UCSD-AML1 (cell line): ENCODE measurements at regions not wholly inside any gene's neighbourhood (a gene's known extent, or its start where the extent isn't known, plus 50 kb on each side); places are given as distances from the start of the nearest gene placed in this dataset.

Experiments used
- DNase-seq: peaks from one replicate; lab custom pipeline; 2025; ENCODE audit not compliant: unreplicated experiment; lab: John Stamatoyannopoulos, UW

DNA sequence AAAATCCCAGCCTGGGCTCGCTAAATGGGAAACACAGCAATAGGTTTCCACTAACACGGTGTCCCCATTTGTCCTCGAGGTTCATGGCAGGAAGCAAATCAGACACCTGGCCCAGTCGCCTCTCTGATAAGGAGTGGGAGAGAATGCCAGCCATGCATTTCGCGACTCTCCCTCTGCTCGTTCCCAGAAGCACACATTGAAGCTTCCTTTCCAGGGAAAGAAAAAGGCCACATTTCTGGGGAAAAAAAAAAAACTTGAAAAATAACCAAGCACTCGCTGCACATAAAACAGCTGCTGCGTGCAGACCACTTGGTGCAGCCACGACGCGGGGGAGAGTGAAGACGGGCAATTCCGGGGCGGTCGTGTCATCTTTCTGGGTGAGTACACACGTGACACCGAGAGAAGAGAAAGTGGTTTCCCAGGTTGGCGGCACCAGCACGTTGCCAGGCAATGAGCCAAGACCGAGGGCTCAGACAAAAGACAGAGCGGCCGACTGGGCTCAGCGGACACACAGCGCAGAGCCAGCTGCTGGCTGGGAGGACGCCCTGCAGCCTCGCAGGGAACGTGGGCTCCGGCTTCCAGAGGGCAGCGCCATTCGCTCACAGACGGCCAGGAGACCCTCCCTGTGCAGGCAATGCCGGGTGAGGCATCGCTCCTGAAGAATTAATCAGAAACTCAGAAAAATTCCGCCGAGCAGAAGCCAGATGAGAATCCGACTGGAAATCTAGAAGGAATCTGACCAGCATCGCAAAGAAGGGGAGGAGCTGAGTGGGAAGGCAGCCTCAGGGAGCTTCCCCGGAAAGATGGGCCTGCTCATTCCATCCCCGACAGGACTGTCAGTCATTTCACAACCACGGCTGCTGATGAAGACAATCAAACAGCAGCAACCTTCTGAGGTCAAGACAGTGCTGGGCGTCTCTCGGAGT is 83.2 kb upstream of the IRS2 start:
- no peak for DNase-seq

DNA sequence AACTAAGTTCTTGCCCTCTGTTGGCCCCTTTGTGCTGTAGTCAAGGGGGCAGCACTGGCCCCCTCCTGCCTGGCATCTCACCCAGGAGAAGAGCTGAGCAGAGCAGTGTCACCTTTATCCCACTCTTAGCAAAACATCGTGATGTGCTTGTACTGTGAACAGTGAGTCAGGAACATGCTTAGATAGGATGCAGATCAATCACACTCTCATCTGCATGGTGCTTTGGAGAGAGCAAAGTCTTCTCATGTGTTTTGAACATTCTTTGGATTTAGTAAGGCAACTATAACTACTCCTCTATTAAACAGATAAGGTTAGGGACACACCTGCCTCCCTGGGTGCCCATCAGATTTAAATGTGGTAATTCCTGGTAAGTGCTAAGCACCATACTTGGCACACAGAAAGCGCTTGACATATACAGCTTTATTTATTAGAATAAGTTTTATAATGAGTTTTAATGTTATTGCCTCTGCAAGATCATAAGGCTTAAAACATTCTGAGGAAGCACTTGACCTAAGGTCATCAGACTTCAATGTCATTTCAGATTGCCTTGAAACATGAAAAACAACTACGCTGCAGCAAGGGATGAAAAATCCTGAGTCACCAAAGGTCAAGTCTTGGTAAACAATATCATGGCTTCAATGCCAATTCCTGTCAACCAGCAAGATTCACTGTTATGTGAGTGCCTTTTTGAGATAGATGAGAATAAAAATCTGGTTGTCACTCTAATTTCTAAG is 82.4 kb upstream of the IRS2 start:
- DNase-seq: no peak

DNA sequence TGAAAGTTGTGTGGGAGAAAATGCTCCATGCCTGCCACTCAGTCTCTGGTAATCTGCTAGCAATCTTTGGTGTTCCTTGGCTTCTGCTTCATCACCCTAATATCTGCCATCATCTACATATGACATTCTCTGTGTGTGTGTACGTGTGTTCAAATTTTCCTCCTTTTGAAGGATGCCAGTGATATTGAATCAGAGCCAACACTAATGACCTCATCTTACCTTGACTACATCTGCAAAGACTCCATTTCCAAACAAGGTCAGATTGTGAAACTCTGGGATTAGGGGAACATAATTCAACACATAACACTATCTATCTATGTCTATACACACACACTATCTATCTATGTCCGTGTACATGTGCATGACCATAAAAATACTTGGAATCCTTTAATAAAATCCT is 81.4 kb upstream of the IRS2 start:
- DNase-seq: no peak

DNA sequence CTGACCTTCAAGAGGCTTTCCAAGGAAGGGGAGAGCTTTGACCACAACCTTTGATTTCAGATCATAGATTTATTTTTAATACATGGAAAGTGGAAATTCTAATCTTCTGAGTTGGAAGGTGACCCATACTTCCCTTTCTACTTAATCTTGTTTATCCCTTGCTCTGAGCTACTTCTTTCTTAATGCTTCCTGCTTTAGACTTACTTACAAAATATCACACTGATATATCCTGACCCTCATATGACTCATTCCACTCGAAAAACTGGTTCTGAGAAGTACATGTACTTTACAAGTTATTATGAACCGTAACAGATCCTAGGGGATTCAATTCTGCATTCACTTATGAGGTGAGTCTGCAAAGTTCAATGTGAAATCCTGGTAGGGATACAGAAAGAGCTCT is 76.2 kb upstream of the IRS2 start:
- no peak for DNase-seq

DNA sequence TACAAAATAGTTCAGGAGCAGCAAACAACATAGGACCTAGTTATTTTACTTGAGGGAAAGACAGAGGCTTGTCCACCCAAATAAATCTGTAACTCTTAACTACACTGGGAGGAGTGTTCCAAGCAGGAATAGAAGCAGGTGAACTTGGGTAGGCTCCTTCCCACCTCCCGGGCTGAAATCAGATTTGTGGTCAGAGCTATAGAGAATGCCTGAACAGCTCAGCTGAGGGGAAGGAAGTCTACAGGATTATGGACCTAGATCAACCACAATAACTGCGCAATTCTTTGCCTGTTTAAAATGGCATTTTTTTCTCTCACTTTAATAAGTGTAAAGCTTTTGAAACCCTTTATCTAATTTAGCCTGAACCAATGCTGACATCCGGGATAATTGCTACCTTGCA is 73.5 kb upstream of the IRS2 start:
- DNase-seq: no peak

DNA sequence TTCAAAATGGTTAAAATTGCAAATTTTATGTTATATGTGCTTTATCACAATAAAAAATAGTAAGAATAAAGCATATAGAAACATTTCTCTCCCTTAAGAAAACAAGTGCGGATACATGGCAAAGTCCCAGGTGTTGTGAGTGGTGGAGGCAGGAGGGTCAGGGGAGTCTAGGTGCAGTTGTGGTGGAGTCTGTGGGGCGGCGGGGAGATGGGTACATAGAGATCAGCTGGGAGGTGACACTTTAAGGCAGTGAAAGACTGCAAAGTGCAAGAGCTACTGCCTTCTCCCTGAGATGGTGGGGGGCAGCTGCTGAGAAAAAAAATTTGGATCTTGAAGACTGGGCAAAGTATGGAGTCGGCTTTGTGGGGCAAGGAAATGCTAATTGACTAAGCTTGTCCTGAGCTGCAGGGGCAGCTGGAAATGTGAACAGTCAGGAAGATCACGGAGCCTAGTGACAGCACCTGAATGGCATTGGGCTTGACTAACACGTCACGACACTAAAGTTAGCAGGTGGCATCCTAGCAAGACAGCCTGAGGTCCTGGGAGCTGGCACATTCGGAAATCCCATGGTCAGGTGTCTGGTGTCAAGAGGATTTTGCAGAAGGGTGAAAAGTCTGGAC is 72.9 kb upstream of the IRS2 start:
- no peak for DNase-seq

DNA sequence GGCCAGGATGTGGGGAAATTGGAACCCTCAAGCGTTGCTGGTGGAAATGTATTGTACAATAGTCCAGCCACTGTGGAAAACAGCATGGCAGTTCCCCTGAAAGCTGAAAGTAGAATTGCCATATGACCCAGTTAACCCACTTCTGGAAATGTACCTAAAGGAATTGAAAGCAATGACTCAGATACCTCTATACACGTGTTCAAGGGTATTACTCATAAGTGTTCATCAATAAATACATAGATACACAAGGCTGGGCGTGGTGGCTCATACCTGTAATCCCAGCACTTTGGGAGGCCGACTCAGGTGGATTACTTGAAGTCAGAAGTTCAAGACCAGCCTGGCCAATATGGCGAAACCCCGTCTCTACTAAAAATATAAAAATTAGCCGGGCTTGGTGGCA is 71.9 kb upstream of the IRS2 start:
- no peak for DNase-seq

DNA sequence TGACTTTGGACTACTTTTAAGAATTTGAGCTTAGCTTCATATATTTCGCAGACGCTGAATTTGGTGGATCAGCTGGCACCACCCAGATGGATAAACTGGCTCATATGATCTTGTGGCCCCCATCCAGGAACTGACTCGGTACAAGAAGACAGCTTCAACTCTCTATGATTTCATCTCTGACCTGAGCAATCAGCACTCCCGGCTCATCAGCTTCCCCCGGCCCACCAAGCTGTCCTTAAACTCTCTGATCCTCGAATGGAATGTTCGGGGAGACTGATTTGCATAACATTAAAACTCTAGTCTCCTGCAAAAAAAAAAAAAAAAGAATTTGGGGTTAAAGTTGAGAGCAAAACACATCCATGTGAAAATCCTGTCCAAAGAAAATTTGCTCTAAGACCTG is 71.4 kb upstream of the IRS2 start:
- no peak for DNase-seq

DNA sequence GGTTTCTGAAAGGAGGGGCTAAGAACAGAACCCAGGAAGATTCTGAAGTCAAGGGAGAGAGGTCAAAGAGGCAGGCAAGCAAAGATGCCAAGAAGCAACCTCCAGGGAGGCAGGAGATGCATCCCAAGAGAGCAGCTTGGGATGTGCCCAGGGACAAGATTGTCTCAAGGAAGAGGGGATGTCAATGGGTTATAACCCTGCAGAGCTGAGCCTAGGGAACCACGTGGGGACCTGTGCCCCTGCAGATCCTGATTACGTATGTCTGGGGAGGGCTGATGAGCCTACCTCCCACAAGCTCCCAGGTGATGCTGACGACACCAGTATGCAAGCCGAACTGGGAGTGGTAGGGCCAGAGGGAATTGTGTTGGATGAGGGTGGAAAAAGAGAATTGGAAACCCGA is 70.9 kb upstream of the IRS2 start:
- no peak for DNase-seq

DNA sequence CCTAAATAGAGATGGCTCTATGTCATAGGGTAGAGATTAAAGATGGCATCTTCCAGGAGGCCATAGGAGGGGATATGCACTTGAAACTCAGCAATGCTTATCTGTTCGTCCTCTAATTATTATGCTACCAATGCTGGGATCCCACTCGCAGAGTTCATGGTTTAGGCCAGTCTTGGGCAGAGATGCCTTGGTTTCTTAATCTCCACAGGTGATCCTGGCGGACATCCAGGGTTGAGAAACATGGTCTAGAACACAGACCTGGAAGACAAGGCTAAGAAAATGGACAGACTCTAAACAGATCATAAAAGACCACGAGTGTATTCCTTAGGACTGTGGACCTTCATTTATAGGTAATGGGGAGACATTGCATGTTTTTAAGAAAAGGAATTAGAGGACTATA is 70.0 kb upstream of the IRS2 start:
- no peak for DNase-seq

DNA sequence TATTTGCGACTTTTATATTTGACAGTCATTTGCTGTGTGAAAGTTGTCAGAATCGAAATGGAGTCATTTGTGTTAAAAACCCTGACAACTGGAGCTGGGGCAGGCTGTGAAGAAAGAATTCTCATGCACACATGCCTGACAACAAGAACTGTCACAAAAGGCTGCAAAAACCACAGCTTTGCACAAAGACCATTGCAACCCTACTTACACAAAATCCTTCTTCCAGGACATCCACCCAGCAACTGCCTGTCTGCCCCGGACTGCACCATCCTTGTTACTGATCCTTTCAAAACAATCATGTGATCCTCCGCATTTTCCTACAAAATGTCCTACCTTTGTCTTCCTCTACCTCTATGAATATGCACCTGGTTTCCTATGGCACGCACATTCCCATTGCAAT is 66.8 kb upstream of the IRS2 start:
- DNase-seq: no peak

DNA sequence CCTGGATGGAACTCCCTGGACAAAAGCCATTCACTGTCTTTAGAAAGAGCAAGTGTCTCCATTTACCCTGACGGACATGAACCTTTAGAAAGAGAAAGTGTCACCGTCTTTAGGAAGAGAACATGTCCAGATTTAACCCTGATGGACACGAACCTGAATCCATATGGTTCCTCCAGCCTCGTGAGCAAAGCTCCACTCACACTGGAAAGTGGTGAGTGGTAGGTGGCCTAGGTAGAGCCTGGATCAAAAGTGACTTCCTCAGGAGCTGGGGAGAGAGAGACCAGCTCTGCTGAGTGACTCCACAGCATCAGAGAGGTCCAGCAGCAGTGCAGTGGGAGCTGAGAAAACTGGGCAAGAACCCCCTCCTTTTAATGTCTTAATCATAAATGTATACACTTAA is 59.8 kb upstream of the IRS2 start:
- no peak for DNase-seq

DNA sequence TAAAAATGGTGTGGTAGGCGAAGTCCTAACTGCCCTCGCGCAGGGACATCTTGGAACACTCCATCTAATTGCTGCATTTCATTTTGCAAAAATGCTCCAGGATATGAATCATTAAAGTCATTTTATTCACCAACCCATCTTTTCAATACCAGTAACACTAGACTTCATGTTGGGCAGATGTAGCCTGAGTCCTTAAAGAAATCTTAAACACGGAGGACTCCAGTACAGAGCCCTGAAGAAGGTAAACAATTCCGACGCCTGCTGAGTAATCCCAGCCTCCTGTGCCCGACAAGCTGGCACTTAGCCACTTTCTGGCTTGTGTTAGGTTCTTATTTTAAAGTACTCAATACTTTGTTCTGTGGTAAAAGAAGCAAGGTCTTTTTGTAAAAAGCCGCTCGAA is 58.0 kb upstream of the IRS2 start:
- DNase-seq: no peak

DNA sequence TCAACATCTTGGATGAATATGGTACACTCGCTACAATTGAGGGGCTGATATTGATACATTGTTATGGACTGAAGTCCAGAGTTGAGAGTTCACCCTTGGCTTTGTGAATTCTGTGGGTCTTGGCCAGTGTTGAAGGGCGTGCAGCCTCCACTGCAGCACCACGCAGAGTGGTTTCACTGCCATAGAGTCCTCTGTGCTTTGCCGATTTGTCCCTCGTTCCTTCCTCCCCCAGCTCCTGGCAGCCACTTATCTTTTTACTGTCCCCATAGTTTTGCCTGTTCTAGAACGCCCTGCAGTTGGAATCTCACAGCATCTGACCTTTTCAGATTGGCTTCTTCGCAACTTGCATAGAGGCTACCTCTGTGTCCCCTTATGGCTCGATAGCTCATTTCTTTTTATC is 57.3 kb upstream of the IRS2 start:
- no peak for DNase-seq

DNA sequence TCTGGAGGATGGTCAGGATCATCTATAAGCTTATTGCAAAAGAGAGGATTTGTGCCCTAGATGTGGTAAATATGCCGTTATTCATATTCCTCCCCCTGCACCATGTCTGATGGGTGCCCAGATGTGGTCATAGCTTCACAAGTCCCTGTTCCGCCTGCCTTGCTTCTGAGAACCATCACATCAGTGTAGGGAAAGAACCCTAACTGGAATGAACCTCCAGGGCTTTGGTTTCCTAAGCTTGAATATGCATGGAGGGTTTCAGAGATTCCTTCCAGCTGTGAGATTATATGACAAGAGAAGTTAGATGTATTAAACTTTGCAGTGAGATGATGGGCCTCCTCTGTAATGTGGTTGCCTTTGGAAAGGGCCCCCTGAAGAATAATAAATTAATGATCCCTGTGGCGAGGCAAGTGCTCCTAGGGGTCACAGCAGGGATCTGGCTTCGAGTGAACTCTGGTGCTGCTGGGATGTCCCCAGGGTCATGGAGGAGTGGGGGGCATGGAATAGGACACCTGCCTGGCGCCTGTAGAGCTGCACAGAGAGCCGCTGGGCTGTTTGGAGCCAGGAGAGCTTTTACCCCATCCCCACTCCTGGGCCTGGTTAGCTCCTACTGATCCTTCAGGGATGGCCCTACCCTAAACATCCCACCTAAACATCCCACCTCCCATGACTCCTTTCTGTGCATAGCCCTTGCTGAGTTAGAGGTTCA is 56.0 kb upstream of the IRS2 start:
- DNase-seq: no peak

DNA sequence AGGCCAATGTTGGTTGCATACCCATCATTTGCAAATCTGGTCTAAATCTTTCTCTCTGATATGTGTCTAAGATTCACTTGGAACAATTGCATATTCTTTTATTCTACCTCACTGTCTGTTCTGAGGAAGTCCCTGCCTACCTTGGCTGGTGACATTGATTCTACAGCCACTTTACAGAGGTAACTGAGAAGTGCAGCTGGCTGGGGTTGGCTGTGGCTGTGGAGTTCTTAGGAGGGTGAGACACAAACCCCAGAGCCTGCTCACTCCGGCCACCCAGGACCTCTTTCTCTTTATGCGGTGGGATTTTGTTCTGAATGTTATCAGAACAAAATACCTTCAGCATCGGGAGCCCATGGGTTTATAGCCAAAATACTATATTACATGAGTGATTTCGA is 54.5 kb upstream of the IRS2 start:
- no peak for DNase-seq

DNA sequence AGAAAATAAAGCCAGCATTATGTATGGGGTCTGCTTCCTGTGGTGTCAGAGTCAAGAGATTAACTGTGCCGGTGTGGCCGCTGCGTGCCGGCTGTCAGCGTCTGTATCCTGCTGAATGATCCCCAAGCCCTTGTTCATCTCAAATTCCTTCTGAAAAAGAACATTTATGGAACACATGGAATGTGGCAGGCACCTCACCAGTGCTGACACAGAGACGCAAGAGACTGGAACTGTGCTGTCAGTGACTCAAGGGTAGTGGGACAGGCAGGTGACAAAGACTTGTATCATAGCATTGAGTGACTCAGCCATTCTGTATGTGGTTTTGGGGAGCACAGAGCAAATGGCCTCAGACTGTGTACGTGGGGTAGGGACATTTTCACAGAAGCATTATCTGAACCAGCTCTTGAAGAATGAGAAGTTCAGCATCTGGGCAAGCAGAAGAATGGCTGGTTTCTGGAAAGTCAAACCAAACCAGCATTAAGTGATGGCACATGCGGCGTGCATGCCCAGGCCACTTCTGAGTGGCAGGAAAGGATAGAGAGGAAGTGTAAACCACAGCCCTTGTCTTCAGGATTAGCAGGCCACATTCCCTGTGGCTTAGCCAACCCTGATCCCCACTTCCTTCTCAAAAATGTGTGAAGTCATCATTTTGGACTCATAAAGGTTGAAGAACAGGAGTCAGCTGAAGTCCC is 54.0 kb upstream of the IRS2 start:
- peak; percentile 33 for DNase-seq

DNA sequence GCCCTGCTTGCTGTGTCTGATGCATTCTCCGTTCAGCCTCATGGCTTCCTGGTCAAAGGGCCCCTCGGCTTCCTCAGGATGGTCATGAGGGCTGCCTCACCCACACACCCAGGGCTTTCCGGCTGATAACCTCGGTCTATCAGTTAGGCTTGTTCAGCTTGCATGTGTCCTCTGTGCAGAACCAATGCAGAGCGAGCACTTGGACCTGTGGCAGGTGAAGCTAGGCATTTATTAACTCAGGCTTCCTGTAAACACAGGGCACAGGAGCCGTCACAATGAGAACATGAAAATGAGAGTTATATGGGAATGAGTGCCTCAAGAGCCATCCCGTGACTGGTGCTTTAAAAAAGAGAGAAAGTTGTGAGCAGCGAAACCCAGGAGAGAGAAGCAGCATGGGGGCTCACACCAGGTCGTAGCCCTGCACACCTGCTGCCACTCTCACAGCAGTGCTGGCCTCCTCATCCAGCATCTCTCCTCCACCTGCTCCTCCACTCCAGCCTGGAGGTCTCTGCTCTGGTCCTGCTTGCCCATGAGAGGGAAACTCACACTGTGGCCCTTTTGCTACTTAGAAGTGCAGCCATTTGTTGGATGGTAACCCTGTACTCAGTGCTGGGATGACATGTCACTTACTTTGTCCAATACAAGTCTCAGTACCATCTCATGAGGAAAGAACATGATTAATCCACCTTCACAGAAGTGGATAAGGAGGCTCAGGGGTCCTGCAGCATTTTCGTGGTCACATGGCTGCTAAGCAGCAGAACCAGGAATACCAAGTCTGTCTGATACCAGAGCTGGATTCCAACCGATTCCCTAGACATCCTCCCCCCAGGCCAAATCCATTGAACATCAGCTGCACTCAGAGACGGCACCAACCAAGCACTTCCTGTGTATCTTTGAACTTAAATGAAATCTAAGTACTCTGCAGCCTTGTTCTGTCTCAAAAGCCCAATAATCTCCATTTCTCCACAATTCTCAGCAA is 50.5 kb upstream of the IRS2 start:
- no peak for DNase-seq
